ENCODE measurements at regions not wholly inside any gene's neighbourhood (a gene's known extent, or its start where the extent isn't known, plus 50 kb on each side); places are given as distances from the start of the nearest gene placed in this dataset.

GRCh38 chr9:2337627-2338026 lies 284.0 kb upstream of the VLDLR start:
- H3K4me3 ChIP-seq = no peak overlapping the region
- H3K27ac ChIP-seq (ENCODE audit: control insufficient read depth, insufficient read depth) = no peak overlapping the region
- ChIA-PET SMC1A (ENCODE audit: uncharacterized antibody, unreplicated experiment) (interaction anchor here (1.8 kb wide), 1 partner anchor 391 kb away, joined by 5 read pairs; no protein-coding TSS in a partner anchor), CTCF (interaction anchor here (0.6 to 2.4 kb wide), 2 partner anchors 115 to 391 kb away, joined by 3 to 8 read pairs; no protein-coding TSS in a partner anchor), RAD21 (ENCODE audit: unreplicated experiment) (no interaction called here), POLR2A (no interaction called here)
- no peak overlapping the region for H3K4me2 ChIP-seq (ENCODE audit: control insufficient read depth, insufficient read depth)
- WGBS (ENCODE audit: insufficient coverage, insufficient replicate concordance, low lambda C conversion rate, missing lambda C conversion rate) = 23% methylated on average over 4 of the region's 4 CpGs
- H3K4me1 ChIP-seq (ENCODE audit: control insufficient read depth, insufficient read depth, low read length) = no peaks in the 10 kb centered on the region
- H2AFZ ChIP-seq (ENCODE audit: control insufficient read depth, low read depth, low read length) = no peak overlapping the region
- H3K36me3 ChIP-seq (ENCODE audit: control insufficient read depth in 2 of 2, insufficient read depth in 2 of 2, low read length in 1 of 2) = no peaks in the 10 kb centered on the region
- H3K79me2 ChIP-seq (ENCODE audit: control insufficient read depth, insufficient read depth, low read length) = no peaks in the 10 kb centered on the region
- FAIRE-seq (no peak), ATAC-seq (no peak), DNase-seq (ENCODE audit: low read depth, low spot score) (no peak)
- no peak overlapping the region for H3K9ac ChIP-seq (ENCODE audit: control insufficient read depth, insufficient read depth, low read length)
- intact Hi-C loops (cut with micrococcal nuclease; ENCODE audit: unreplicated experiment) (no loop called here), in situ Hi-C loops (cut with MboI) (no loop called here)
- no peaks in the 10 kb centered on the region for H4K20me1 ChIP-seq (ENCODE audit: control insufficient read depth, insufficient read depth)
- TF ChIP-seq POLR2AphosphoS2 (IDR thresholded peaks at IDR 0.05; ENCODE audit: low read depth, low read length) (no peak), SUPT20H (IDR thresholded peaks at IDR 0.05; ENCODE audit: borderline replicate concordance, control insufficient read depth, low read depth, low read length) (no peak), NBN (IDR thresholded peaks at IDR 0.05) (no peak), BCL11A (IDR thresholded peaks at IDR 0.05; ENCODE audit: low read depth, low read length) (no peak), RCOR1 (conservative IDR thresholded peaks at IDR 0.05; ENCODE audit: low read depth, low read length) (no peak), TCF7 (IDR thresholded peaks at IDR 0.05; ENCODE audit: borderline replicate concordance) (no peak), YBX1 (IDR thresholded peaks at IDR 0.05) (no peak), RAD21 (IDR thresholded peaks at IDR 0.05; ENCODE audit: insufficient read depth, low read depth, low read length) (no peak)
- TF ChIP-seq, protein P1, sequence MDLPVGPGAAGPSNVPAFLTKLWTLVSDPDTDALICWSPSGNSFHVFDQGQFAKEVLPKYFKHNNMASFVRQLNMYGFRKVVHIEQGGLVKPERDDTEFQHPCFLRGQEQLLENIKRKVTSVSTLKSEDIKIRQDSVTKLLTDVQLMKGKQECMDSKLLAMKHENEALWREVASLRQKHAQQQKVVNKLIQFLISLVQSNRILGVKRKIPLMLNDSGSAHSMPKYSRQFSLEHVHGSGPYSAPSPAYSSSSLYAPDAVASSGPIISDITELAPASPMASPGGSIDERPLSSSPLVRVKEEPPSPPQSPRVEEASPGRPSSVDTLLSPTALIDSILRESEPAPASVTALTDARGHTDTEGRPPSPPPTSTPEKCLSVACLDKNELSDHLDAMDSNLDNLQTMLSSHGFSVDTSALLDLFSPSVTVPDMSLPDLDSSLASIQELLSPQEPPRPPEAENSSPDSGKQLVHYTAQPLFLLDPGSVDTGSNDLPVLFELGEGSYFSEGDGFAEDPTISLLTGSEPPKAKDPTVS (IDR thresholded peaks at IDR 0.05; ENCODE audit: low read depth, low read length) = no peak
- H3K27me3 ChIP-seq (replicated peaks in 1 of 2; ENCODE audit: control insufficient read depth in 2 of 2, insufficient read depth in 2 of 2, low read length in 1 of 2) = no peaks in the 10 kb centered on the region
- no peaks in the 10 kb centered on the region for H3K9me3 ChIP-seq (replicated peaks; ENCODE audit: control insufficient read depth, insufficient read depth, low read length)
- no TSS peak for BruUV-seq (replicated peaks)
